ENCODE measurements at regions not wholly inside any gene's neighbourhood (a gene's known extent, or its start where the extent isn't known, plus 50 kb on each side); places are given as distances from the start of the nearest gene placed in this dataset.

DNA sequence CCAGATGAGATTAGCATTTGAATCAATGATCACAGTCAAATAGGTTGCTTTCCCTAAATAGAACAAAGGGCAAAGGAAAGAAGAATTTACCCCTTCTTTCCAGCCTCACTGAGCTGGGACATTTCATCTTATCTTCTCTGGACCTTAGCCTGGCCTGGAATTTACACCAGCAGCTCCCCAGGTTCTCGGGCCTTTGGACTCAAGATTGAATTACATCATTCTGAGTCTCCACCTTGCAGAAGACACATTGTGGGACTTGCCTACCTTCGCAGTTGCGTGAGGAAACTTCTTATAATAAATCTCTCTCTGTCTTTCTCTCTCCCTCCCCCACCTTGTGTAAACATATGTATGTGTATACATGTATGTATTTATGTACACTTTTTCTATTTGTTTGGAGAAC is 732.4 kb downstream of the IPMK start:
- DNase-seq (ENCODE audit: low spot score) (no peak), ATAC-seq (ENCODE audit: low FRiP score) (no peak)
- TF ChIP-seq, protein P1, sequence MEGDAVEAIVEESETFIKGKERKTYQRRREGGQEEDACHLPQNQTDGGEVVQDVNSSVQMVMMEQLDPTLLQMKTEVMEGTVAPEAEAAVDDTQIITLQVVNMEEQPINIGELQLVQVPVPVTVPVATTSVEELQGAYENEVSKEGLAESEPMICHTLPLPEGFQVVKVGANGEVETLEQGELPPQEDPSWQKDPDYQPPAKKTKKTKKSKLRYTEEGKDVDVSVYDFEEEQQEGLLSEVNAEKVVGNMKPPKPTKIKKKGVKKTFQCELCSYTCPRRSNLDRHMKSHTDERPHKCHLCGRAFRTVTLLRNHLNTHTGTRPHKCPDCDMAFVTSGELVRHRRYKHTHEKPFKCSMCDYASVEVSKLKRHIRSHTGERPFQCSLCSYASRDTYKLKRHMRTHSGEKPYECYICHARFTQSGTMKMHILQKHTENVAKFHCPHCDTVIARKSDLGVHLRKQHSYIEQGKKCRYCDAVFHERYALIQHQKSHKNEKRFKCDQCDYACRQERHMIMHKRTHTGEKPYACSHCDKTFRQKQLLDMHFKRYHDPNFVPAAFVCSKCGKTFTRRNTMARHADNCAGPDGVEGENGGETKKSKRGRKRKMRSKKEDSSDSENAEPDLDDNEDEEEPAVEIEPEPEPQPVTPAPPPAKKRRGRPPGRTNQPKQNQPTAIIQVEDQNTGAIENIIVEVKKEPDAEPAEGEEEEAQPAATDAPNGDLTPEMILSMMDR (IDR thresholded peaks at IDR 0.05), result no peak

DNA sequence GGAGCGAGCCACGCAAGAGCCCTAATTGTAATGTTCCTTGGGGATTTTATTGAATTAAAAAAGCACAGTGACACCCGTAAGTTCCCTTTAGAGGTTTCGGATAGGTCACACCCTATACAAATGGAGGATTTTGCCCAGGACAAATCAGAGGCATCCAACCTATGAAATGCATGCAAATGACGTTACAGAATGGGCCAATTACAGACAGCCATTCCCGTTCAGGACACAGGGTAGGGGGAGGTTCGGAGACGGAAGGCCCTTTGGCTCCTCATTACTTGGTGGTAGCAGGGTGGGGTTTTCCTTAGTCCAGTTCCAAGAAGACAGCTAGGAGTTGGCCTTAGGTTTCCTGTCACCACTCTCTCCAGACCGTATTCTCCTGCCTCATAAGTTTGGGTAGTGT is 754.1 kb downstream of the IPMK start:
- DNase-seq (ENCODE audit: low spot score) (no peak), ATAC-seq (ENCODE audit: low FRiP score) (no peak)
- TF ChIP-seq, protein P1 (IDR thresholded peaks at IDR 0.05), result no peak

DNA sequence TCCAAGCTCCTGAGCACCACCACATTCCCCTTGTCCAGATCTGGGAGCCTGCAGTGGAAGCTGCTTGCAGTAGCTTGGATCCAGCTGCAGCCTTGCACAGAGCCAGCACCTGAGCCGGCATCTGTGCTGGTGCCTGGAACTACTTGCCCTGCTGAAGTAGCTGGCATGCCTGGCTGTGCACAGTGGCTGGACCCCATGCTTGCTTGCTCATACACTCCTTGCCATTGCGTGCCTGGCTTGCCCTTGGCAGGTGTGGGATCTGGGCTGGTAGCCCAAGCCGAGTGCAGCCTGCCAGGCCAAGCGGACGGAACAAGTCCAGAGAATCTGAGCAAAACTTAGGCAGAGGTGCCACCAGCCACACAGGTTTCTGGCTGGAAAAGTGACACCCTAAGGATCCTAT is 759.9 kb downstream of the IPMK start:
- TF ChIP-seq, protein P1 (IDR thresholded peaks at IDR 0.05), result no peak
- no peak for ATAC-seq (ENCODE audit: low FRiP score)
- DNase-seq (ENCODE audit: low spot score), result no peak

DNA sequence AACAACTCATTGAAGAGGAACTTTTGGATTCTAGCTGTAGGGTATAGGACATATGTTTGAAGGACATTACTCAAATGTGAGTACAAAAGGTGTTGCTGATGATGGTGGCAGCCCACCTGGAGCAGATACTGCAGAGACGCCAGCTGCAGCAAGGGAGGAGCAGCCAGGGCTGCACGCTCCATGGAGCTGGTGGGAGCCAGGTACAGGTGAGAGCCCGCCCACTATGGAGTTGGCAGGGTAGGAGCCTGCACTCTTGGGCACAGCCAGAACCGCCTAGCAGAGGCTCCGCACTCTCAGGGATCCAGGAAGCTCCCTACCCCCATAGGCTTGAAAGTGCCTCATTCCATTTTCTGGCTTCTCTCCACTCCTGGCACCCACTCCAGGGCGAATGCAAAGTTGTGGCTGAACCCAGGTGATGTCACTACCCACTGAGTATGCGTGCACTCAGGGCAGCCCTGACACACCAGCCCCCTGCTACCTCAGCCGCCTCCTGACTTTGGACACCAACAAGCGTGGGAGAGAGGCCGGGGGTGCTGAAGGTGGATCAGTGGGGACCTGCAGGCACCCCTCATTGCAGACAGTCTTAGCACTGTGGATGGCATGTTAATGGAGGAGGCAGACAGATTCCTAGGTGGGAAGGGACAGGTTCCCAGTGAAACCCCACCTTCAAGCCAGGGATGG is 761.1 kb downstream of the IPMK start:
- ATAC-seq (ENCODE audit: low FRiP score) (no peak), DNase-seq (ENCODE audit: low spot score) (no peak)
- TF ChIP-seq, protein P1 (IDR thresholded peaks at IDR 0.05), result no peak

DNA sequence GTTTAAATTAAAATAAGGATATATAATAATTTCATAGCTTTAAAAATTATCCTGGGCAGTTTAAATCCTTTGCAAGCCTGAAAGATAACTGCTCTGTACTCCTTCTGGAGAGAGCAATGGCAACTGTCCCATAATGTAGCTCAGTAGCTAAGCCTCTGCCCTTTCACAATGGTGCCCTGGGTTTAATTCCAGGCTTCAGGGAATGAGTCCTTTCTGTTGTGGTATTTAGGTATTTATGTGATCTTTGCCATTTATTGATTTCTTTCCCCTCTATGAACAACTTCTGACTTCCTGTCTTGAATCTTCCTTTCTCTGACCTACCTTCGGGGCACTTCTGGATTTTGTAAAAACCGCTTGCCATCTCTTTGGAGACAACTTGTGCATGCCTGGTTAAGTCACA is 773.2 kb downstream of the IPMK start:
- TF ChIP-seq, protein P1 (IDR thresholded peaks at IDR 0.05), result no peak
- DNase-seq (ENCODE audit: low spot score), result no peak
- ATAC-seq (ENCODE audit: low FRiP score), result no peak

DNA sequence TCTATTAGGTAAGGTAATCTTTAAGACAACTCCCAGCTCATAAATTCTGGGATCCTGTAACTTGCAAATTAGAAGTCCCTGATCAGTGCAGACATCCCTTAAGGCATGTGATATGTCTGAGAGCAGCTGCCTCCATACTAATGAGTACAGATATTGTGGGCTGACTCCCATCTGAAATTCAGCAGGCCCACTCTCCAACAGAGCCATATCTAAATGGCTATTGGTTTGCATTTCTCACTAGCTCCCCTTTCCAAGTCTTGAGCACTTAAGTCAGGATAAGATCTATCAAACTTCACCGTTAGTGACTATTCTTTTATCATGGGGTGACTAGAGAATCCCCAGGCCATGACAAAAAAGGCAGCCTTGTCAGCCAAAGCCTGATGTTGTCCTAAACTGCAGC is 785.4 kb downstream of the IPMK start:
- TF ChIP-seq, protein P1 (IDR thresholded peaks at IDR 0.05), result no peak
- ATAC-seq (ENCODE audit: low FRiP score), result no peak
- no peak for DNase-seq (ENCODE audit: low spot score)

DNA sequence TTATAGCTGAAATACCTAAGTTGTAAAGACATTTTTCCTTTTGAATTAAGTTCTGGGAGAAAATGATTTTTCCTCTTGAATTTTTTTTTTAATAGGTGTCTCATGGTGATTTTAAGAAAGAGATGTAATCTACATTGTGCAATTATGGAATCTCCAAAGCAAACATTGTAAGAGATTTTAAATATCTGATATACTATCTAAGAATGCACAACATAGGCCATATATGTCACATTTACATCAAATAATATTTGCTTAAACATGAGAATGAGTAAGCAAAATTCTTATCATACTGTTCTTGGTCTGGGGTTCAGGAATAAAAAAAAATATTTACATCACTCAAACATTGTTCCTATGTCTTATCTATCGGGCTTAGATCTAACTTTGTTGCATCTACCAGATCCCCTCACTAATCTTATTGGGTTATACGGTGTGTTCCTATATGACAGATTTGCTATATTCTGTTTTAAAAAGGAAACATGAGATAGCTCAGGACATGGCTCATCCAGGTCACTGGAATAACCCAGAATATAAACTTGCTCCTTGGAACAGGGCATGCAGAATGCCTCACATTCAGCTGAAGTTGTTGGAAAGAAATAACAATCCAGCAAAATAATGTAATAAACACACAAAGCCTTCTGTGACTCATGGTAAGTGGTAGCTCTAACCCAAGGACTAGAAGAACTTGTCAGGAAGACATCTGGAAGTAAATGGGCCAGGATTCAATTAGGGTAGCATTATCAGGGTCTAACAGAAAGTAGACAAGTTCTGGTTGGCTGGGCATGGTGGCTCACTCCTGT is 794.7 kb downstream of the IPMK start:
- DNase-seq (ENCODE audit: low spot score) (no peak), ATAC-seq (ENCODE audit: low FRiP score) (no peak)
- TF ChIP-seq, protein P1 (IDR thresholded peaks at IDR 0.05), result no peak
